ENCODE measurements at regions not wholly inside any gene's neighbourhood (a gene's known extent, or its start where the extent isn't known, plus 50 kb on each side); places are given as distances from the start of the nearest gene placed in this dataset.

DNA sequence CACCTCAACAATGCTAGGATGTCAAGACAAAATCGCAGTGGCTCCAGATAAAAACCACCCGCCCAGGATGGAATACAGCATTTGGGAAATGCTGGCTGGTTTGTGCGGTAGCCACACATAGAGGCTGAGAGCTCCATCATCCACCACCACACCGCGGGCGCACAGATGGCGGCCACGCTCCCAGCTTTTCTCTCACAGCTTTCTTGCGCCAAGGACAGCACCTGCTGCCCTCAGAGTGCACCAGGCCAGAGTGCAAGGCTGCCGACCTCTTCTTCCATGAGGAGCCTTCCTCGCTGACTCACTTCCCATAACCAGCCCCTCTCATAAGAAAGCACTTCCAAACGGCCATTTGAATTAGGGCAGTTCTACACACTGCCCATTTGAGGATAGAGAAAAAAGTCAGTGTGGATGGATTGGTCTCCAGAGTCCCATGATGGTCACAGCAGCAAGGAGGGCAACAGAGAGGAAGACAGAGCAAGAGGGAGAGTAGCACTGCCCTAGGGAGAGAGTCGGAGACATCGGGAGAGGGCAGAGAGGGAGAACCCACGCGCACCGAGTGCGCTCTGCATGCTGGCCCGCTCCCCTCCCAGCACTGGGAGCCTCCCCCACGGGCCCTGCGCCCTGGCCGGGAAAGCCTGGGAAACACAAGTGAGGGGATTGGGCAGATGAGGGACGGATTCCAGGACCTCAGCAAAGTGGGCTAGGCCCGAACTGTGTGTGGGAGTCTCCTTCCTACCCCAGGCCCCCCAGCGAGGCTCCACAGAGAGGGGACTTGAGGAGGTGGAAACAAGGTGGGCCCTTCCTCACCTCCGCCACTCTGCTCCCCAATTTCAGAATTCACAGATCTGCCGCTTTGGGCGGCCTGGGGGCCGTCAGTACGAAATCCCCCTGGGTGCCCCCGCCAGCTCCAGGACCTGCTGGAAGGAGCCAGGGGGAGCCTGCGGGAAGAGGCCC, 156.9 kb downstream of the USP12 start:
- TF ChIP-seq, protein P1, sequence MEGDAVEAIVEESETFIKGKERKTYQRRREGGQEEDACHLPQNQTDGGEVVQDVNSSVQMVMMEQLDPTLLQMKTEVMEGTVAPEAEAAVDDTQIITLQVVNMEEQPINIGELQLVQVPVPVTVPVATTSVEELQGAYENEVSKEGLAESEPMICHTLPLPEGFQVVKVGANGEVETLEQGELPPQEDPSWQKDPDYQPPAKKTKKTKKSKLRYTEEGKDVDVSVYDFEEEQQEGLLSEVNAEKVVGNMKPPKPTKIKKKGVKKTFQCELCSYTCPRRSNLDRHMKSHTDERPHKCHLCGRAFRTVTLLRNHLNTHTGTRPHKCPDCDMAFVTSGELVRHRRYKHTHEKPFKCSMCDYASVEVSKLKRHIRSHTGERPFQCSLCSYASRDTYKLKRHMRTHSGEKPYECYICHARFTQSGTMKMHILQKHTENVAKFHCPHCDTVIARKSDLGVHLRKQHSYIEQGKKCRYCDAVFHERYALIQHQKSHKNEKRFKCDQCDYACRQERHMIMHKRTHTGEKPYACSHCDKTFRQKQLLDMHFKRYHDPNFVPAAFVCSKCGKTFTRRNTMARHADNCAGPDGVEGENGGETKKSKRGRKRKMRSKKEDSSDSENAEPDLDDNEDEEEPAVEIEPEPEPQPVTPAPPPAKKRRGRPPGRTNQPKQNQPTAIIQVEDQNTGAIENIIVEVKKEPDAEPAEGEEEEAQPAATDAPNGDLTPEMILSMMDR (IDR thresholded peaks at IDR 0.05; ENCODE audit: extremely low read depth, missing control alignments): no peak
- no peak for DNase-seq (ENCODE audit: low spot score)

DNA sequence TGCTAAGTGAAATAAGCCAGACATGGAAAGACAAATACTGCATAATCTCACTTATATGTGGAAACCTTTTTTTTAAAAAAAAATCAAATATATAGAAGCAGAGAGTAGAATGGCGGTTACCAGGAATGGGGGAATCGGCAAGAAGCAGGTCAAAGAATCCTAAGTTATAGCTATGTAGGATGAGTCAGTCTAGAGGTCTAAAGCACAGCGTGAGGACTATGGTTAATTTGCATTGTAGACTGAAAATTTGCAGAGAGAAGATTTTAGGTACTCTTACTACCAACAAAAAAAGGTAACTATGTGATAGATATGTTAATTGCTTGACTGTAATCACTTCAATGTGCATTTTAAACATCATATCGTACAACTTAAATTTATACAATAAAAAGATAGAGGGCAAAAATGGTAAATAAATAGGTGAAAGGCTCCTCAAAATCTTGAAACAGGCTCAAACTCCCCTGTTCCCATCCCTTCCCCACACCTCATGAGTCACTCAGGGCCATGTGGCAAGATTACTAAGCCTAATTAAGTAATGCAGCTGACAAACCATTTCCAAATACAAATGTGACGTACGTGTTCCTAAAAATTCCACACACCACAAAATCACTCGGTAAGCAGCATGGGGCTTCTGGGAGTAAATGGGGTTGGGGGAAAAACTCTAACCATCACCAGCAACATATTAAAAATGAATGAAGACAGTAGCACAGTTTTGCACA, 159.0 kb downstream of the USP12 start:
- TF ChIP-seq, protein P1 (IDR thresholded peaks at IDR 0.05; ENCODE audit: extremely low read depth, missing control alignments): no peak
- no peak for DNase-seq (ENCODE audit: low spot score)

DNA sequence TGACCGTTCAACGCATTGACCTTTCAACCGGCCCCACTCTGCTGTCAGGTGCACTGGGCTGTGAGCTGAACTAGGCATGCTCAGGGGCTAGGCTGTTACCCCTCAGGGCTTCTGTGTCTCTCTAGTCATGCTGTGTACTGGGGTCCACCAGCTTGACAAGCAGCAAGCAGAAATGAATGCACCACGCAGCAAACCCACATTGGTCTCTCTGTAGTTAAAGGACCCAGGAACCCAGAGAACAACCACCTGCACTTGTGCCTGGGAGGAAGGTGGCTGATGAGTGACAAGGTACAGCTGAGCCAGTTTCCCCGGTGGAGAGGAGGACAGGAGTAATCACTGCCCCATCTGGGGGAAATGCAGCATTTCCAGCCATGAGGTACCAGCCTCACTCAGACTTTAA, 159.9 kb downstream of the USP12 start:
- TF ChIP-seq, protein P1 (IDR thresholded peaks at IDR 0.05; ENCODE audit: extremely low read depth, missing control alignments): no peak
- DNase-seq (ENCODE audit: low spot score): no peak

DNA sequence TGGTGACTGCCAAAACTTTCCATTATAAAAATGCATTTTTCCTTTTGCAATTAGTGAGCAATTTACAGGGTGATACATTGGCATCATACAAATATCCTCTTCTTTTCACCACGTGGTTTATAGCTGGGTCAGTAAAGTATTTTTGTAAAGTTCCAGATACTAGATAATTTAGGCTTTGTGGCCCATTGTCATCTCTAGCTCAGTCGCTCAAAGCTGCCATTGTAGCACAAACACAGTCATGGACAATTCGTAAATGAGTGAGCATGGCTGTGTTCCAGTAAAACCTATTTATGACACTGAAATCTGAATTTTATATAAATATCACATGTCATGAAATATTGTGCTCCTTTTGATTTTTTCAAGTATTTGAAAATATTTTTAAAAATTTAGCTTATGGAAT, 162.9 kb downstream of the USP12 start:
- TF ChIP-seq, protein P1 (IDR thresholded peaks at IDR 0.05; ENCODE audit: extremely low read depth, missing control alignments): no peak
- no peak for DNase-seq (ENCODE audit: low spot score)

DNA sequence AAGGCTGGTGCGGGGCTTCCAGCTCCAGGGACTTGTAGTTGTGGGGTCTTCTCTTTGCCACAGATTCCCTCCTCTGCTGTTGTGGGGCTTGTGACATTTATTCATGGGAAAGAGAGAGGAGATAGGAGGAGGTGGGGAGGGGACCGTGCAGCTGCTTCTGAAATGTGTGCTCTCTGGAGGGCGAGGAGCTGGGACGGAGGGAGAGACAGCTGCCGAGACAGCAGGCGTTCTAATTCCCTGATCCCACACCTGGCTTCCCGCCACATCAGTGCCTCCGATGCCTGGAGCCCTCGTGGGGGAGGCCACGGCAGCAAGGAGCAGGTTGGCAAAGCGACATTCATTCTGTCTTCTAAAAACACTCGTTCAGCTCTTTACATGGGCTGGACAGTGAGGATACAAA, 164.4 kb downstream of the USP12 start:
- TF ChIP-seq, protein P1 (IDR thresholded peaks at IDR 0.05; ENCODE audit: extremely low read depth, missing control alignments): no peak
- no peak for DNase-seq (ENCODE audit: low spot score)

DNA sequence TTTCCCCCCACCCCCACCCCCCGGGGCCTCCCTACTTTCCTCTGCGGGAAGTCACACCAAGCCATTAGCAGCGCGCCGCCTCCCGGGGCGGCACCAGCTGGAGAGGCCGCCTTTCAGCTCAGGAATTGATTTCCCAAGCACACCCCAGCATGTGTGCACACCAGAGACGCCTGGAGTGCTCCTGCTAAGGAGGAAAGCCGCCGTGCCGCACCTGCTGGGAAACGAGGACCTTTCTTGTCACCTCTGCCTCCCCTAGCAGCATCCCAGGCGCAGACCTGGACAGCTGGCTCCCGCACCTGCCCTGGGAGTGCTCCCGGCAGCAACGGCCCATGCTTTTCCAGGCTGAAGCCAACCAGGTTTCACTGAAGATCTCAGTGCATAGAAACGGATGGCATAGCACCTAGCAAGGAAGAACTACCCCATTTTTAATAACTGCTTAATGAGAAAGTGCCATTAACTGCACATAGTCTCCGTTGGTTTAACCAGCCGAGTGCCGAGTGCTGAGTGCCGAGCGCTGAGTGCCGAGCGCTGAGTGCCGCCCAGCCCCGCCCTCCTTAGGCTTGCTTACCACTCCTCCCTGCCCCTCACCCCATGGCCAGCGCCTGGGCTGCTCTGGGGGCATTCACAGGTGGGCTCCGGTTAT, 165.0 kb downstream of the USP12 start:
- TF ChIP-seq, protein P1 (IDR thresholded peaks at IDR 0.05; ENCODE audit: extremely low read depth, missing control alignments): no peak
- no peak for DNase-seq (ENCODE audit: low spot score)

All from GM20000 (cell line).